Activated naive CD4-positive, alpha-beta T cell treated with anti-CD3 and anti-CD28 coated beads for 36 hours (primary cell): ENCODE measurements at regions not wholly inside any gene's neighbourhood (a gene's known extent, or its start where the extent isn't known, plus 50 kb on each side); places are given as distances from the start of the nearest gene placed in this dataset.
A peak's percentile ranks its signal among the peaks of the same experiment; 100 is the strongest.

Experiments
- CTCF ChIA-PET: fragments of 350-600 bp; sonication (Branson Sonifier 250); formaldehyde crosslinking; loops from one replicate; lab custom pipeline; 2021; ENCODE audit warnings: antibody characterized with exemption; lab: Charles Lee
- DNase-seq: peaks from one replicate; pipeline ENCODE4 v3.0.0-alpha.2; 2020
- H3K27ac Mint-ChIP-seq: one replicate; pipeline ENCODE4 v1.8.0; 2021; ENCODE audit warnings: mild to moderate bottlenecking, mixed read lengths
- H3K27me3 Mint-ChIP-seq: one replicate; pipeline ENCODE4 v1.8.0; 2021; ENCODE audit warnings: low read depth, mixed read lengths
- H3K36me3 Mint-ChIP-seq: one replicate; pipeline ENCODE4 v1.8.0; 2021; ENCODE audit warnings: low read depth, mixed read lengths
- H3K4me1 Mint-ChIP-seq: one replicate; pipeline ENCODE4 v1.8.0; 2021; ENCODE audit warnings: low read depth, mixed read lengths
- H3K4me3 Mint-ChIP-seq: one replicate; pipeline ENCODE4 v1.8.0; 2021; ENCODE audit warnings: mild to moderate bottlenecking, moderate library complexity, mixed read lengths
- H3K9me3 Mint-ChIP-seq: one replicate; pipeline ENCODE4 v1.8.0; 2021; ENCODE audit warnings: mixed read lengths
- intact Hi-C: fragments of 100-400 bp; cut with micrococcal nuclease; formaldehyde crosslinking; loops from one replicate; pipeline ENCODE4 v1.15.1; 2023

- CTCF ChIA-PET = no interaction called here
- Mint-ChIP-seq H3K27me3 (peaks cover 14% of the 10 kb centered on the region), H3K36me3 (no peaks in the 10 kb centered on the region), H3K9me3 (no peaks in the 10 kb centered on the region), H3K4me1 (no peaks in the 10 kb centered on the region), H3K4me3 (no peak overlapping the region), H3K27ac (no peak overlapping the region)
- DNase-seq = no peak
- intact Hi-C loops = no loop called here
These were observed 183.7 kb downstream of the EXOC5 start for GRCh38 chr14:57085043-57085442.

- H3K9me3 Mint-ChIP-seq = no peaks in the 10 kb centered on the region
- DNase-seq = no peak
- no peaks in the 10 kb centered on the region for H3K36me3 Mint-ChIP-seq
- H3K4me3 Mint-ChIP-seq = no peak overlapping the region
- no peak overlapping the region for H3K27ac Mint-ChIP-seq
- H3K4me1 Mint-ChIP-seq = no peaks in the 10 kb centered on the region
- H3K27me3 Mint-ChIP-seq = peaks cover 11% of the 10 kb centered on the region
- CTCF ChIA-PET = no interaction called here
- intact Hi-C loops = no loop called here
These were observed 188.0 kb downstream of the EXOC5 start for GRCh38 chr14:57080691-57081090.

- no peaks in the 10 kb centered on the region for H3K36me3 Mint-ChIP-seq
- H3K27me3 Mint-ChIP-seq = peaks cover under 1% of the 10 kb centered on the region
- CTCF ChIA-PET = interaction anchor here (0.6 kb wide), 1 partner anchor 53 kb away, joined by 3 read pairs; no protein-coding TSS in a partner anchor
- no peak for DNase-seq
- no peaks in the 10 kb centered on the region for H3K9me3 Mint-ChIP-seq
- H3K27ac Mint-ChIP-seq = no peak overlapping the region
- no peaks in the 10 kb centered on the region for H3K4me1 Mint-ChIP-seq
- intact Hi-C loops = no loop called here
- no peak overlapping the region for H3K4me3 Mint-ChIP-seq
These were observed 190.7 kb downstream of the EXOC5 start for GRCh38 chr14:57078054-57078453.

- no peaks in the 10 kb centered on the region for H3K4me1 Mint-ChIP-seq
- H3K9me3 Mint-ChIP-seq = no peaks in the 10 kb centered on the region
- no peak overlapping the region for H3K27ac Mint-ChIP-seq
- intact Hi-C loops = no loop called here
- H3K27me3 Mint-ChIP-seq = peaks cover 5% of the 10 kb centered on the region
- no peak for DNase-seq
- CTCF ChIA-PET = interaction anchor here (0.6 kb wide), 1 partner anchor 299 kb away, joined by 4 read pairs; no protein-coding TSS in a partner anchor
- H3K4me3 Mint-ChIP-seq = no peak overlapping the region
- no peaks in the 10 kb centered on the region for H3K36me3 Mint-ChIP-seq
These were observed 194.7 kb downstream of the EXOC5 start for GRCh38 chr14:57073986-57074385.

- no peak overlapping the region for H3K4me3 Mint-ChIP-seq
- H3K9me3 Mint-ChIP-seq = no peaks in the 10 kb centered on the region
- no peak for DNase-seq
- H3K36me3 Mint-ChIP-seq = no peaks in the 10 kb centered on the region
- H3K4me1 Mint-ChIP-seq = peaks cover 4% of the 10 kb centered on the region
- CTCF ChIA-PET = no interaction called here
- H3K27me3 Mint-ChIP-seq = peaks cover 19% of the 10 kb centered on the region
- intact Hi-C loops = no loop called here
- no peak overlapping the region for H3K27ac Mint-ChIP-seq
These were observed 197.1 kb downstream of the EXOC5 start for GRCh38 chr14:57071639-57072038.

GRCh38 chr14:57069702-57070101 lies 199.0 kb downstream of the EXOC5 start:
- Mint-ChIP-seq H3K27ac (no peak overlapping the region), H3K4me1 (peaks cover 4% of the 10 kb centered on the region), H3K27me3 (peaks cover 20% of the 10 kb centered on the region), H3K4me3 (no peak overlapping the region), H3K36me3 (no peaks in the 10 kb centered on the region), H3K9me3 (no peaks in the 10 kb centered on the region)
- CTCF ChIA-PET = interaction anchor here (0.7 kb wide), 2 partner anchors 117 to 579 kb away, joined by 3 to 4 read pairs; no protein-coding TSS in a partner anchor
- DNase-seq = no peak
- intact Hi-C loops = loop anchor here (10.0 kb wide), 2 partner anchors 135 to 265 kb away; no protein-coding TSS in a partner anchor

GRCh38 chr14:57068511-57068910 lies 200.2 kb downstream of the EXOC5 start:
- Mint-ChIP-seq H3K36me3 (no peaks in the 10 kb centered on the region), H3K9me3 (no peaks in the 10 kb centered on the region), H3K4me1 (peaks cover 4% of the 10 kb centered on the region), H3K4me3 (no peak overlapping the region), H3K27ac (no peak overlapping the region), H3K27me3 (peaks cover 24% of the 10 kb centered on the region)
- intact Hi-C loops = loop anchor here (10.0 kb wide), 2 partner anchors 136 to 264 kb away; no protein-coding TSS in a partner anchor
- no peak for DNase-seq
- CTCF ChIA-PET = interaction anchor here (2.3 kb wide), 1 partner anchor 578 kb away, joined by 10 read pairs; no protein-coding TSS in a partner anchor

GRCh38 chr14:57066887-57067513 lies 201.7 kb downstream of the EXOC5 start:
- H3K36me3 Mint-ChIP-seq = no peaks in the 10 kb centered on the region
- intact Hi-C loops = loop anchor here (1.0 to 10.0 kb wide), 6 partner anchors 138 to 576 kb away; no protein-coding TSS in a partner anchor
- DNase-seq = peak; percentile 64
- H3K27ac Mint-ChIP-seq = no peak overlapping the region
- CTCF ChIA-PET = interaction anchor here (2.3 kb wide), 1 partner anchor 576 kb away, joined by 10 read pairs; no protein-coding TSS in a partner anchor
- peaks cover 4% of the 10 kb centered on the region for H3K4me1 Mint-ChIP-seq
- H3K27me3 Mint-ChIP-seq = peaks cover 28% of the 10 kb centered on the region
- no peak overlapping the region for H3K4me3 Mint-ChIP-seq
- H3K9me3 Mint-ChIP-seq = no peaks in the 10 kb centered on the region

GRCh38 chr14:57066463-57066862 lies 202.2 kb downstream of the EXOC5 start:
- no peaks in the 10 kb centered on the region for H3K36me3 Mint-ChIP-seq
- H3K4me1 Mint-ChIP-seq = peaks cover 5% of the 10 kb centered on the region
- CTCF ChIA-PET = interaction anchor here (1.4 kb wide), 1 partner anchor 575 kb away, joined by 6 read pairs; no protein-coding TSS in a partner anchor
- intact Hi-C loops = loop anchor here (2.0 to 10.0 kb wide), 4 partner anchors 138 to 576 kb away; no protein-coding TSS in a partner anchor
- no peak for DNase-seq
- H3K27me3 Mint-ChIP-seq = peaks cover 28% of the 10 kb centered on the region
- H3K4me3 Mint-ChIP-seq = no peak overlapping the region
- H3K9me3 Mint-ChIP-seq = no peaks in the 10 kb centered on the region
- no peak overlapping the region for H3K27ac Mint-ChIP-seq

- H3K9me3 Mint-ChIP-seq = no peaks in the 10 kb centered on the region
- no peak for DNase-seq
- H3K4me1 Mint-ChIP-seq = peaks cover 21% of the 10 kb centered on the region
- intact Hi-C loops = loop anchor here (2.0 to 10.0 kb wide), 4 partner anchors 144 to 330 kb away; partner anchors contain the start of gene NAA30
- no peak overlapping the region for H3K27ac Mint-ChIP-seq
- CTCF ChIA-PET = interaction anchor here (1.1 to 1.3 kb wide), 2 partner anchors 85 to 571 kb away, joined by 3 to 5 read pairs; no protein-coding TSS in a partner anchor
- H3K36me3 Mint-ChIP-seq = no peaks in the 10 kb centered on the region
- no peak overlapping the region for H3K4me3 Mint-ChIP-seq
- H3K27me3 Mint-ChIP-seq = peaks cover 8% of the 10 kb centered on the region
These were observed 207.5 kb downstream of the EXOC5 start for GRCh38 chr14:57061009-57061711.

GRCh38 chr14:57060276-57060955 lies 208.3 kb downstream of the EXOC5 start:
- peaks cover 8% of the 10 kb centered on the region for H3K27me3 Mint-ChIP-seq
- no peak overlapping the region for H3K27ac Mint-ChIP-seq
- no peaks in the 10 kb centered on the region for H3K9me3 Mint-ChIP-seq
- no peak overlapping the region for H3K4me3 Mint-ChIP-seq
- CTCF ChIA-PET = interaction anchor here (1.1 to 1.3 kb wide), 2 partner anchors 86 to 570 kb away, joined by 3 to 5 read pairs; no protein-coding TSS in a partner anchor
- peak; percentile 52 for DNase-seq
- H3K4me1 Mint-ChIP-seq = peaks cover 21% of the 10 kb centered on the region
- intact Hi-C loops = loop anchor here (1.0 to 10.0 kb wide), 5 partner anchors 144 to 330 kb away; partner anchors contain the start of gene NAA30
- no peaks in the 10 kb centered on the region for H3K36me3 Mint-ChIP-seq

GRCh38 chr14:57058319-57058718 lies 210.4 kb downstream of the EXOC5 start:
- no peaks in the 10 kb centered on the region for H3K36me3 Mint-ChIP-seq
- intact Hi-C loops = no loop called here
- no peaks in the 10 kb centered on the region for H3K9me3 Mint-ChIP-seq
- H3K27ac Mint-ChIP-seq = no peak overlapping the region
- peaks cover 21% of the 10 kb centered on the region for H3K4me1 Mint-ChIP-seq
- no peak for DNase-seq
- peaks cover 4% of the 10 kb centered on the region for H3K27me3 Mint-ChIP-seq
- no peak overlapping the region for H3K4me3 Mint-ChIP-seq
- CTCF ChIA-PET = no interaction called here
